ENCODE measurements at regions not wholly inside any gene's neighbourhood (a gene's known extent, or its start where the extent isn't known, plus 50 kb on each side); places are given as distances from the start of the nearest gene placed in this dataset.

DNA sequence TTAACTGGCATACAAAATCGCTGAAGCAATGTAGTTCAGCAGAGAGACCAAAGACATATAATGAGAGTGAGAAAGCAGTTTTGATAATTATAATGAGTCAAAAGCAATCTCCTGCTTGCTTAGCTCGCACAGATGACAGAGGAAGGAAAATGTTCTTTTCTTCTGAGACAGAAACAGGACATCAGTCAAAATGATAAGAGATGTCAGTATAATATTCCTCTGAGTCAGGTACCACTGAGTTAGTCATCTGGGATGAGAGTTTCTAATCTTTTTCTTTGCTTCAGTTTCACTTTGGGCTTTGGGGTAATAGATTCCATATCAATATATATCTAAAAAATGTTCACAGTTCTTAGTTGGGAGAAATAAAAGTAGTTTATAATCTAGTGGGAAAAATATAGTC lies 387.2 kb downstream of the PCDH7 start:
- TF ChIP-seq, protein P1, sequence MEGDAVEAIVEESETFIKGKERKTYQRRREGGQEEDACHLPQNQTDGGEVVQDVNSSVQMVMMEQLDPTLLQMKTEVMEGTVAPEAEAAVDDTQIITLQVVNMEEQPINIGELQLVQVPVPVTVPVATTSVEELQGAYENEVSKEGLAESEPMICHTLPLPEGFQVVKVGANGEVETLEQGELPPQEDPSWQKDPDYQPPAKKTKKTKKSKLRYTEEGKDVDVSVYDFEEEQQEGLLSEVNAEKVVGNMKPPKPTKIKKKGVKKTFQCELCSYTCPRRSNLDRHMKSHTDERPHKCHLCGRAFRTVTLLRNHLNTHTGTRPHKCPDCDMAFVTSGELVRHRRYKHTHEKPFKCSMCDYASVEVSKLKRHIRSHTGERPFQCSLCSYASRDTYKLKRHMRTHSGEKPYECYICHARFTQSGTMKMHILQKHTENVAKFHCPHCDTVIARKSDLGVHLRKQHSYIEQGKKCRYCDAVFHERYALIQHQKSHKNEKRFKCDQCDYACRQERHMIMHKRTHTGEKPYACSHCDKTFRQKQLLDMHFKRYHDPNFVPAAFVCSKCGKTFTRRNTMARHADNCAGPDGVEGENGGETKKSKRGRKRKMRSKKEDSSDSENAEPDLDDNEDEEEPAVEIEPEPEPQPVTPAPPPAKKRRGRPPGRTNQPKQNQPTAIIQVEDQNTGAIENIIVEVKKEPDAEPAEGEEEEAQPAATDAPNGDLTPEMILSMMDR (IDR thresholded peaks at IDR 0.05), result no peak
- no peak for TF ChIP-seq POLR2A (IDR thresholded peaks at IDR 0.05)

Data from right lobe of liver (tissue), 4 donors.